ENCODE measurements at regions not wholly inside any gene's neighbourhood (a gene's known extent, or its start where the extent isn't known, plus 50 kb on each side); places are given as distances from the start of the nearest gene placed in this dataset.

DNA sequence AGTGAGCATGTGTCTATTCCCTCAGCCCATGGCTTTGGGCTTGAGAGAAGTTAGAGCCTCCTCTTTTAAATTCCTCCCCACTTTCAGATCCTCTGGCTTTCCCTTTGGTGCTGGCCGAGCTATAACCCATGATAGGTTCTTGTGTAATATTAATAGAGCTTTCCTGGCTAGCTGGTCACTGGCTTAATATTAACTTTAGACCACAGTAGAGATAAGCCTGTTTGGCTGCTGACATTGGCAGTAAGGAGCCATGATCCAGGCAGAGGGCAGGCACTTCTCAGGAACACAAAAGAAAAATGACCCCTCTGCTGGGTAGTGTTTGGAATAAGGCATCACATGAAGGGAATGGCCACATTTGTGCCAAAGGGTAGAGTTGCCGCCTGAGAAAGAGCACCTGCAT lies 65.4 kb upstream of the UMPS start:
- intact Hi-C loops (cut with micrococcal nuclease; ENCODE audit: unreplicated experiment) (no loop called here), in situ Hi-C loops (cut with HindIII; ENCODE audit: low pct_unique_long_range_greater_than_20kb, low sequenced_read_pairs) (no loop called here)
- no peaks in the 10 kb centered on the region for H3K9me3 ChIP-seq (ENCODE audit: control insufficient read depth, insufficient read depth, low read depth, low read length)
- peaks cover 20% of the 10 kb centered on the region for H3K27me3 ChIP-seq (ENCODE audit: control insufficient read depth, insufficient read depth, low read length)
- CTCF ChIA-PET = interaction anchor here (1.4 kb wide), 1 partner anchor 24 kb away, joined by 8 read pairs; no protein-coding TSS in a partner anchor
- no peaks in the 10 kb centered on the region for H3K36me3 ChIP-seq (ENCODE audit: control insufficient read depth, insufficient read depth, low read length)
- H3K4me3 ChIP-seq (ENCODE audit: low read depth in 2 of 2, low read length in 2 of 2) = no peak overlapping the region
- no peaks in the 10 kb centered on the region for H3K4me1 ChIP-seq (ENCODE audit: control insufficient read depth, insufficient read depth, low read length)
- no TSS peak for BruUV-seq (replicated peaks)
- TF ChIP-seq TCF7L2 (IDR thresholded peaks at IDR 0.05; ENCODE audit: low read depth, low read length) (no peak), SIN3A (IDR thresholded peaks at IDR 0.05; ENCODE audit: borderline replicate concordance, insufficient read depth, low read depth, low read length) (no peak), CTCF (IDR thresholded peaks at IDR 0.05) (no peak), POLR2AphosphoS5 (IDR thresholded peaks at IDR 0.05; ENCODE audit: low read depth, low read length) (no peak)
- TF ChIP-seq, protein P1, sequence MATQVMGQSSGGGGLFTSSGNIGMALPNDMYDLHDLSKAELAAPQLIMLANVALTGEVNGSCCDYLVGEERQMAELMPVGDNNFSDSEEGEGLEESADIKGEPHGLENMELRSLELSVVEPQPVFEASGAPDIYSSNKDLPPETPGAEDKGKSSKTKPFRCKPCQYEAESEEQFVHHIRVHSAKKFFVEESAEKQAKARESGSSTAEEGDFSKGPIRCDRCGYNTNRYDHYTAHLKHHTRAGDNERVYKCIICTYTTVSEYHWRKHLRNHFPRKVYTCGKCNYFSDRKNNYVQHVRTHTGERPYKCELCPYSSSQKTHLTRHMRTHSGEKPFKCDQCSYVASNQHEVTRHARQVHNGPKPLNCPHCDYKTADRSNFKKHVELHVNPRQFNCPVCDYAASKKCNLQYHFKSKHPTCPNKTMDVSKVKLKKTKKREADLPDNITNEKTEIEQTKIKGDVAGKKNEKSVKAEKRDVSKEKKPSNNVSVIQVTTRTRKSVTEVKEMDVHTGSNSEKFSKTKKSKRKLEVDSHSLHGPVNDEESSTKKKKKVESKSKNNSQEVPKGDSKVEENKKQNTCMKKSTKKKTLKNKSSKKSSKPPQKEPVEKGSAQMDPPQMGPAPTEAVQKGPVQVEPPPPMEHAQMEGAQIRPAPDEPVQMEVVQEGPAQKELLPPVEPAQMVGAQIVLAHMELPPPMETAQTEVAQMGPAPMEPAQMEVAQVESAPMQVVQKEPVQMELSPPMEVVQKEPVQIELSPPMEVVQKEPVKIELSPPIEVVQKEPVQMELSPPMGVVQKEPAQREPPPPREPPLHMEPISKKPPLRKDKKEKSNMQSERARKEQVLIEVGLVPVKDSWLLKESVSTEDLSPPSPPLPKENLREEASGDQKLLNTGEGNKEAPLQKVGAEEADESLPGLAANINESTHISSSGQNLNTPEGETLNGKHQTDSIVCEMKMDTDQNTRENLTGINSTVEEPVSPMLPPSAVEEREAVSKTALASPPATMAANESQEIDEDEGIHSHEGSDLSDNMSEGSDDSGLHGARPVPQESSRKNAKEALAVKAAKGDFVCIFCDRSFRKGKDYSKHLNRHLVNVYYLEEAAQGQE (IDR thresholded peaks at IDR 0.05; ENCODE audit: insufficient read depth in 1 of 2, low read depth in 2 of 2, low read length in 1 of 2) = no peak
- DNase-seq (ENCODE audit: low read depth, low spot score) (no peak), ATAC-seq (no peak)
- H3K27ac ChIP-seq (ENCODE audit: low read length) = no peak overlapping the region
- POLR2A ChIA-PET = interaction anchor here (0.6 kb wide), 2 partner anchors 16 to 62 kb away, joined by 3 to 6 read pairs; no protein-coding TSS in a partner anchor

DNA sequence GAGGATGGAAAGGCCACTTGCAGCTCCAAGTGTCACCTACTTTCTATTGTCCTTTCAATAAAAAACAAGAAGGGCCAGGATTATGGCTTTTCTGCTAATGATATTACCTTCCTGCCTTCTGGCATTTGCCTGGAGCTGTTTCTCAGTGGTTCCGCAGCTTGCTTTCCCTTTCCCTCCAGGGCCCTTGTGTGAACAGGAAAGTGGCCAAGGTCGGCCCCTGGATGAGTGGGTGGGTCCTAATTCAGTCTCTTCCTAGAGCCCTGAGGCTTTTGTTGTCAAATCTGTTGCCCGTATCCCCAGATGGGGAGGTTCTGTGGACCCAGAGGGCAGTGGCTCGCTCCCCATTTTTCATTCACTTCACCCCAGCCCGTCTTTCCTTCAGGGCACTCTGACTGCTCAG lies 64.2 kb upstream of the UMPS start:
- no peaks in the 10 kb centered on the region for H3K9me3 ChIP-seq (ENCODE audit: control insufficient read depth, insufficient read depth, low read depth, low read length)
- H3K27ac ChIP-seq (ENCODE audit: low read length) = no peak overlapping the region
- BruUV-seq (replicated peaks) = no TSS peak
- no peak for TF ChIP-seq SIN3A (IDR thresholded peaks at IDR 0.05; ENCODE audit: borderline replicate concordance, insufficient read depth, low read depth, low read length)
- no peak for TF ChIP-seq TCF7L2 (IDR thresholded peaks at IDR 0.05; ENCODE audit: low read depth, low read length)
- TF ChIP-seq, protein P1 (IDR thresholded peaks at IDR 0.05; ENCODE audit: insufficient read depth in 1 of 2, low read depth in 2 of 2, low read length in 1 of 2) = no peak
- no peak for TF ChIP-seq POLR2AphosphoS5 (IDR thresholded peaks at IDR 0.05; ENCODE audit: low read depth, low read length)
- no peak for TF ChIP-seq CTCF (IDR thresholded peaks at IDR 0.05)
- ATAC-seq (no peak), DNase-seq (ENCODE audit: low read depth, low spot score) (no peak)
- ChIA-PET POLR2A (no interaction called here), CTCF (no interaction called here)
- intact Hi-C loops (cut with micrococcal nuclease; ENCODE audit: unreplicated experiment) (no loop called here), in situ Hi-C loops (cut with HindIII; ENCODE audit: low pct_unique_long_range_greater_than_20kb, low sequenced_read_pairs) (no loop called here)
- H3K36me3 ChIP-seq (ENCODE audit: control insufficient read depth, insufficient read depth, low read length) = no peaks in the 10 kb centered on the region
- H3K27me3 ChIP-seq (ENCODE audit: control insufficient read depth, insufficient read depth, low read length) = peaks cover 17% of the 10 kb centered on the region
- no peak overlapping the region for H3K4me3 ChIP-seq (ENCODE audit: low read depth in 2 of 2, low read length in 2 of 2)
- no peaks in the 10 kb centered on the region for H3K4me1 ChIP-seq (ENCODE audit: control insufficient read depth, insufficient read depth, low read length)
